OCI-LY1 (cell line): ENCODE measurements at regions not wholly inside any gene's neighbourhood (a gene's known extent, or its start where the extent isn't known, plus 50 kb on each side); places are given as distances from the start of the nearest gene placed in this dataset.
"Not testable (repeated sequence)": the region's sequence is repeated elsewhere in the genome, so short reads cannot be mapped to it uniquely, and the experiment has no call there.

Experiments
- CTCF ChIP-seq: fragments of 200-600 bp; sonication (generic), shearing (Covaris generic); IDR thresholded peaks from 2 replicates; pipeline ENCODE4 v1.5.1; 2017; ENCODE audit warnings: mild to moderate bottlenecking, antibody characterized with exemption, low read length, moderate library complexity, mixed read lengths
- EZH2 ChIP-seq: fragments of 200-600 bp; sonication (generic), shearing (Covaris generic); IDR thresholded peaks from 2 replicates; pipeline ENCODE4 v1.8.0; 2017; ENCODE audit warnings: borderline replicate concordance, mixed run types, mild to moderate bottlenecking, antibody characterized with exemption, low read length, moderate library complexity, mixed read lengths

DNA sequence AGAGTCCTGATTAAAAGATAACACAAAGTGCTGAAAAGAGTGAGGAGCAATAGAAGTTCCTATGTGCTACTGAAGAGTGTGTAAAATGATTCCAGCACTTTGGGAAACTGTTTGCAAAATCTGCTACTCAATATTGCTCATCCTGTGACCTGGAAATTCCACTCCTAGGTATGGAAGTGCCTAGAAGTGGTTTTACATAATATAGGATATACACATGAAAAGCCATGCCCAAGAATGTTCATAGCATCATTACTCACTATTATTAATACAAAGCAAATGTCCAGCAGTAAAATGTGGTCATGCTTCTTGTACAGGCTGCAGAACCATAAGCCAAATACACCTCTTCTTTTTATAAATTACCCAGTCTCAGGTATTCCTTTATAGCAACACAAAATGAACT is 53.2 kb upstream of the CNIH3 start:
- TF ChIP-seq CTCF, EZH2: not testable (repeated sequence)
